HG02884 (cell line): ENCODE measurements at regions not wholly inside any gene's neighbourhood (a gene's known extent, or its start where the extent isn't known, plus 50 kb on each side); places are given as distances from the start of the nearest gene placed in this dataset.
A peak's percentile ranks its signal among the peaks of the same experiment; 100 is the strongest.
"Not testable (repeated sequence)": the region's sequence is repeated elsewhere in the genome, so short reads cannot be mapped to it uniquely, and the experiment has no call there.

ENCODE experiments used
- ATAC-seq: cut with Tn5 transposase; IDR thresholded peaks from one replicate; pipeline ENCODE4 v1.9.1; 2021; ENCODE audit warnings: mild to moderate bottlenecking, moderate library complexity; ENCODE audit not compliant: unreplicated experiment

GRCh38 chr13:30520571-30520970, 54.8 kb upstream of the HMGB1 start:
- no peak for ATAC-seq

GRCh38 chr13:30523211-30523610, 57.5 kb upstream of the HMGB1 start:
- ATAC-seq, result no peak

DNA sequence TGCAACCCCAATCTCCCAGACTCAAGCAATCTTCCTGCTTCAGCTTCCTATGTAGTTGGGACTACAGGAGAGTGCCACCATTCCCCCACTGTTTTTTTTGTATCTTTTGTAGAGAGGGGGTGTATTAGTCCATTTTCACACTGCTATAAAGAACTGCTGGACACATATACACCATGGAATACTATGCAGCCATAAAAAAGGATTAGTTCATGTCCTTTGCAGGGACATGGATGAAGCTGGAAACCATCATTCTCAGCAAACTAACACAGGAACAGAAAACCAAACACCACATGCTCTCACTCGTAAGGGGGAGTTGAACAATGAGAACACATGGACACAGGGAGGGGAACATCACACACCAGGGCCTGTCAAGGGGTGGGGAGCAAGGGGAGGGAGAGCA, 58.1 kb upstream of the HMGB1 start:
- not testable (repeated sequence) for ATAC-seq

GRCh38 chr13:30525212-30525611, 59.5 kb upstream of the HMGB1 start:
- not testable (repeated sequence) for ATAC-seq

GRCh38 chr13:30526612-30527495, 61.1 kb upstream of the HMGB1 start:
- ATAC-seq, result no peak

DNA sequence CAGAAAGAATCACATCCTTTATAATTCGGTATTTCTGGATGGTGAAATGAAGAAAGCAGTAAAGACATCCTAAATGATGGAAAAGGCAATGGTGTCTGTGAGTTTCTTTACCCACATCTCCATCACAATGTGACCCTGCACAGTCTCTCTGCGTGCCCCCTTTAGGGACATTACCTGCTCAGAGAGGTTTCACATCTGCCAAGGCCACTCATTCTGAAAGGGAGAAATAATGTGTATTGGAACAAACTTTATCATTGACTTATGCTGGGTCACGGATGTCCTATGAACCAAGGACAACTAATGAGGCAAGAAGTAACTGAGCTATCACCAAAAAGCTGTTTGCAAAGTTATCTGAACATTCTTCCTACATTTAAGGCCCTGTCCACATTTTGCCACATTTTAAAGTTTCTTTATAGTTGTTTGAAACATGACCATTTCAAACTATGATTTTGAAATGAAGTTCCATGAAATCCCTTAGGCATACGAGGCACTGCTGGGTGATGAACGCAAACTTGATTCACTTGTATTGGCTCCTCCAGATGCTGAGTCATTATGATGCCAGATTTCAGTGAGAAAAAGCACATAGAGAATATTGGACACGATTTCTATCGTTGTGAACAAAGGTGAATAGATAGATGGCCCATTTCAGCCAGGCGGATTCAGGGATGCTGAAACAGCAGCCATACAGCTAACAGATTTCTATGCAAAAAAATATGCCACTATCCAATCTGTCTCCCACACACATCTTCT, 63.5 kb upstream of the HMGB1 start:
- ATAC-seq, result peak; percentile 93

- ATAC-seq, result no peak
Measured at GRCh38 chr13:30535046-30535445, 69.3 kb upstream of the HMGB1 start.

- ATAC-seq, result no peak
Measured at GRCh38 chr13:30545320-30545719, 72.4 kb upstream of the USPL1 start.

- ATAC-seq, result not testable (repeated sequence)
Measured at GRCh38 chr13:30548046-30548445, 69.7 kb upstream of the USPL1 start.

- peak; percentile 75 for ATAC-seq
Measured at GRCh38 chr13:30551189-30551588, 66.5 kb upstream of the USPL1 start.

- ATAC-seq, result no peak
Measured at GRCh38 chr13:30552567-30552966, 65.2 kb upstream of the USPL1 start.

DNA sequence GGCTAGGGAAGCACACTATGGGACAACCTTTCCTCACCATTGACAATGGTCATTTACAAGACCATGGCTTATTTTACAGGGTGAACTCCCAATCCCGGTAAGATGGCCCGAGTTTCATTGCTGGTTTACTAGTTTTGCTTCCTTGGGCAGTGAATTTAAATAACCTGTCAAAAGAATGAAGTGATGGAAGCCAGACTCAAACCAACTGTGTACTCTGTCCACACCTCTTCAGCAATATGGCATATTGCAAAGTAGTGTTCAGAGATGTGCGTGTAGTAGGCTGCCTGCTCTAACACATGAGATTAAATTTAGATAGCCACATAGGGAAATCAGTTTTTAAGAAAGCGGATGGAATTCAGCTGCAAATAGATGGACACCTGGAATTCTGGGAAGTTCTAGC, 58.4 kb upstream of the USPL1 start:
- ATAC-seq, result no peak

GRCh38 chr13:30560212-30560611, 57.5 kb upstream of the USPL1 start:
- no peak for ATAC-seq

DNA sequence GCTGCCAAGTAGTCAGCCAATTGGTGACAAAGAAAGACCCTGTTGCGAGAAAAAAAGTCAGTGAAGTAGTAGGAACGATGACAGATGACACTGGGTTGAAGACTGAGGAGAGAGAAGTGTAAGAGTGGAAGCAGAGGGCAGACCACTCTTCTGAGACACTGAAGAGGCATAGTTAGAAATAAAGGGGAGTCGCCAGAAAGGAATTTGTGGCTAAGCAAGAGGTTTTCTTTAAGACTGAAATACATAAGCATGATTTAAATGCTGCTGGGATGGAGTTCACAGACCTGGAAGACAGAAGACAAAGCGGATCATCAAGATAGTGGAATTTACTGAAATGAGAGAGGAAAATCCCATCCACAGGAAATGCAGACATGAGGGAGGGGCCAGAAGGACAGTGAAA, 56.2 kb upstream of the USPL1 start:
- no peak for ATAC-seq

- no peak for ATAC-seq
Measured at GRCh38 chr13:30564489-30564888, 53.2 kb upstream of the USPL1 start.

DNA sequence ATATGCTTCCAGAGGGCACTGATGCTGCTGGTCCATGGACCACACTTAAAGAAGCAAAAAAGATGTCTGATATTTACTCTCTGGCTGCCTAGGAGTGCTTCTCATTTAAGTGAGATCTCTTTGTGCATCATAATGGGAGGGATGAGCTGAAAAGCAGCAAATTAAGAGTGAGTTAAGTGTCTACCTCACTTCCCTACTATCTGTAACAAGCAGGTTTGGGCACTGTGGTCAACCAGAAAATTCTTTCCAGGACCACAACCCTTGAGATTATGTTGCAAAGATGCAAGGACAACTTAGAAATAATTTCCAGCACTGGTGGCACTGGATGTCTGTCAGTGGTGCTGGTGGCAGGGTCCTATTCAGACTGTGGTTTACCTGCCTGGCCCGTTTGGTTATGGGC, 52.1 kb upstream of the USPL1 start:
- ATAC-seq, result no peak

DNA sequence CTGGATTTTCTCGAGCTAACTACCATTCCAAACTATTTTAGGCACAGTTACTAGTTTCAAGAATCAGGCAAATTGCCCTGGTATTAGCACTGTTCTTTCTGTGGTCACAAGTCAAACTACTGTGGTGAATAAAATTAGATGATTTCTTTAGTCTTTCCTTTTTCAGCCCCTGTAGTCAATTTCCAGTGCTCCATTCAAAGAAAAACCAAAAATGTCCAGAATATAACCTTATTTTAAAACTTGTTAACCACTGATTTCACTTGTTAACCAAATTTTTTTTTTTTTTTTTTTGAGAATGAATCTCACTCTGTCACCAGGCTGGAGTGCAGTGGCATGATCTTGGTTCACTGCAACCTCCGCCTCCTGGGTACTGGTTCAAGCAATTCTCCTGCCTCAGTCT, 50.6 kb upstream of the USPL1 start:
- ATAC-seq, result no peak
